PC-9 (cell line): ENCODE measurements at regions not wholly inside any gene's neighbourhood (a gene's known extent, or its start where the extent isn't known, plus 50 kb on each side); places are given as distances from the start of the nearest gene placed in this dataset.
"Not testable (repeated sequence)": the region's sequence is repeated elsewhere in the genome, so short reads cannot be mapped to it uniquely, and the experiment has no call there.

Experiments used
- BruUV-seq: library from RNA; stranded (reverse); fragments of 400-500 nt; replicated peaks from 2 replicates; lab custom pipeline; 2021; lab: Mats Ljungman, UMichigan
- CTCF ChIA-PET: fragments of 300-600 bp; sonication (Branson Sonifier 250); formaldehyde crosslinking; loops from one replicate; lab custom pipeline; 2022; ENCODE audit warnings: antibody characterized with exemption; lab: Charles Lee
- POLR2A ChIA-PET: fragments of 300-600 bp; sonication (Branson Sonifier 250); formaldehyde crosslinking; loops from one replicate; lab custom pipeline; 2022; ENCODE audit warnings: antibody characterized with exemption; ENCODE audit not compliant: unreplicated experiment; lab: Charles Lee
- DNase-seq, 2 experiments: peaks; one replicate each; pipeline versions ENCODE4 v3.0.0 to v3.0.0-alpha.2; 2015 to 2022; ENCODE audit warnings: mixed read lengths in 1 of 2
- H2AFZ ChIP-seq: fragments of 200-600 bp; sonication (generic); 2 replicates; pipeline ENCODE4 v1.8.1; 2017; ENCODE audit warnings: antibody characterized with exemption
- H3F3A ChIP-seq: fragments of 200-600 bp; sonication (generic); 2 replicates; pipeline ENCODE4 v1.8.1; 2017; ENCODE audit warnings: antibody characterized with exemption, mild to moderate bottlenecking, low read depth; ENCODE audit not compliant: insufficient read depth
- H3K27ac ChIP-seq: fragments of 200-600 bp; sonication (generic); 2 replicates; pipeline ENCODE4 v1.6.1; 2016; ENCODE audit warnings: mixed run types
- H3K27me3 ChIP-seq: fragments of 200-600 bp; sonication (generic); 2 replicates; pipeline ENCODE4 v1.6.1; 2016; ENCODE audit warnings: low read depth, mixed run types; ENCODE audit not compliant: insufficient read depth
- H3K36me3 ChIP-seq: fragments of 200-600 bp; sonication (generic); 2 replicates; pipeline ENCODE4 v1.6.1; 2016; ENCODE audit warnings: low read depth, mixed run types
- H3K4me1 ChIP-seq: fragments of 200-600 bp; sonication (generic); replicated peaks from 2 replicates; pipeline ENCODE4 v1.6.1; 2016; ENCODE audit warnings: mixed run types; ENCODE audit not compliant: insufficient read depth
- H3K4me2 ChIP-seq: fragments of 200-600 bp; sonication (generic); 2 replicates; pipeline ENCODE4 v1.6.1; 2017; ENCODE audit warnings: mixed run types
- H3K4me3 ChIP-seq: fragments of 200-600 bp; sonication (generic); 2 replicates; pipeline ENCODE4 v1.6.1; 2016; ENCODE audit warnings: mixed run types
- H3K79me2 ChIP-seq: fragments of 200-600 bp; sonication (generic); 2 replicates; pipeline ENCODE4 v1.6.1; 2017; ENCODE audit warnings: low read depth, mixed run types
- H3K9me2 ChIP-seq: fragments of 200-600 bp; sonication (generic); 2 replicates; pipeline ENCODE4 v1.8.1; 2017; ENCODE audit warnings: mild to moderate bottlenecking; ENCODE audit not compliant: insufficient read depth
- H3K9me3 ChIP-seq: fragments of 200-600 bp; sonication (generic); 2 replicates; pipeline ENCODE4 v1.8.1; 2016; ENCODE audit warnings: low read depth; ENCODE audit not compliant: insufficient read depth
- H4K20me1 ChIP-seq: fragments of 200-600 bp; sonication (generic); 2 replicates; pipeline ENCODE4 v1.8.1; 2017; ENCODE audit not compliant: insufficient read depth
- EZH2 ChIP-seq: fragments of 200-600 bp; sonication (generic); IDR thresholded peaks from 2 replicates; pipeline ENCODE4 v1.8.0; 2017; ENCODE audit warnings: antibody characterized with exemption, low read depth
- intact Hi-C: fragments of 100-400 bp; cut with micrococcal nuclease; formaldehyde crosslinking; loops from one replicate; pipeline ENCODE4 v1.10.0; 2022; ENCODE audit not compliant: unreplicated experiment
- TF ChIP-seq, protein P1 (sequence below): fragments of 200-600 bp; sonication (generic); conservative IDR thresholded peaks from 2 replicates; pipeline ENCODE4 v1.6.1; 2017; ENCODE audit warnings: mixed run types, antibody characterized with exemption, mild to moderate bottlenecking, moderate library complexity

DNA sequence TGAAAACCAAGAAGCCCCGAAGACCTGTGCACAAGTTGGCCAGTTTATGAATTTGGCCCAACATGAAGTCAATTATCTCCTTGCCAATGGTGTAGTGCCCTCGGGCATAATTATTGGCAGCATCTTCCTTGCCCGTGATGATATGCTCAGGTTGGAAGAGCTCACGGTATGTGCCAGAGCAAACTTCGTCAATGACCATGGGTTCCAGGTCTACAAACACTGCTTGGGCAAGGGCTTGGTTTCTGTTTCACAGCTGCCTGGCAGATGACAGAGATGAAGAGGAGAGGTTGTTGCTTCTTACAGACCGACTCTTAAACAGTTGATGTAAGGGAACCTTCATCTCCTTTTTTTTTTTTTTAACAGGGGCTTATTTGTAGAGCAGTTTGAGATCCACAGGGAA, 135.6 kb upstream of the PLS3 start:
- ChIA-PET POLR2A (no interaction called here), CTCF (no interaction called here)
- no peaks in the 10 kb centered on the region for H3K79me2 ChIP-seq
- no peak overlapping the region for H3K4me2 ChIP-seq
- H3K36me3 ChIP-seq: no peaks in the 10 kb centered on the region
- no peaks in the 10 kb centered on the region for H3K9me2 ChIP-seq
- no peak overlapping the region for H2AFZ ChIP-seq
- H3K4me3 ChIP-seq: no peak overlapping the region
- no peaks in the 10 kb centered on the region for H3K4me1 ChIP-seq
- peaks cover 4% of the 10 kb centered on the region; the same call in 1 of the 2 replicates for H3K9me3 ChIP-seq
- H4K20me1 ChIP-seq: no peaks in the 10 kb centered on the region
- TF ChIP-seq, protein P1, sequence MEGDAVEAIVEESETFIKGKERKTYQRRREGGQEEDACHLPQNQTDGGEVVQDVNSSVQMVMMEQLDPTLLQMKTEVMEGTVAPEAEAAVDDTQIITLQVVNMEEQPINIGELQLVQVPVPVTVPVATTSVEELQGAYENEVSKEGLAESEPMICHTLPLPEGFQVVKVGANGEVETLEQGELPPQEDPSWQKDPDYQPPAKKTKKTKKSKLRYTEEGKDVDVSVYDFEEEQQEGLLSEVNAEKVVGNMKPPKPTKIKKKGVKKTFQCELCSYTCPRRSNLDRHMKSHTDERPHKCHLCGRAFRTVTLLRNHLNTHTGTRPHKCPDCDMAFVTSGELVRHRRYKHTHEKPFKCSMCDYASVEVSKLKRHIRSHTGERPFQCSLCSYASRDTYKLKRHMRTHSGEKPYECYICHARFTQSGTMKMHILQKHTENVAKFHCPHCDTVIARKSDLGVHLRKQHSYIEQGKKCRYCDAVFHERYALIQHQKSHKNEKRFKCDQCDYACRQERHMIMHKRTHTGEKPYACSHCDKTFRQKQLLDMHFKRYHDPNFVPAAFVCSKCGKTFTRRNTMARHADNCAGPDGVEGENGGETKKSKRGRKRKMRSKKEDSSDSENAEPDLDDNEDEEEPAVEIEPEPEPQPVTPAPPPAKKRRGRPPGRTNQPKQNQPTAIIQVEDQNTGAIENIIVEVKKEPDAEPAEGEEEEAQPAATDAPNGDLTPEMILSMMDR: no peak
- no peak for TF ChIP-seq EZH2
- H3K27me3 ChIP-seq: no peaks in the 10 kb centered on the region
- BruUV-seq: no TSS peak
- intact Hi-C loops: no loop called here
- H3K27ac ChIP-seq: no peak overlapping the region
- H3F3A ChIP-seq: no peaks in the 10 kb centered on the region
- DNase-seq: no peak

- CTCF ChIA-PET: no interaction called here
- H3K9me2 ChIP-seq: no peaks in the 10 kb centered on the region; the same call in 1 of the 2 replicates
- H3K27ac ChIP-seq: no peak overlapping the region
- no peaks in the 10 kb centered on the region for H3K4me1 ChIP-seq
- H3K79me2 ChIP-seq: no peaks in the 10 kb centered on the region
- H2AFZ ChIP-seq: no peak overlapping the region
- TF ChIP-seq, protein P1: no peak
- TF ChIP-seq EZH2: no peak
- BruUV-seq: no TSS peak
- no peaks in the 10 kb centered on the region for H3K36me3 ChIP-seq
- no peaks in the 10 kb centered on the region for H4K20me1 ChIP-seq
- intact Hi-C loops: no loop called here
- no peaks in the 10 kb centered on the region for H3K27me3 ChIP-seq
- H3K4me3 ChIP-seq: no peak overlapping the region
- no peak for DNase-seq
- H3K9me3 ChIP-seq: peaks cover 4% of the 10 kb centered on the region; the same call in 1 of the 2 replicates
- H3K4me2 ChIP-seq: no peak overlapping the region
- no peaks in the 10 kb centered on the region for H3F3A ChIP-seq
- POLR2A ChIA-PET: no interaction called here
These were observed 133.0 kb upstream of the PLS3 start for GRCh38 chrX:115427861-115428410.

GRCh38 chrX:115434834-115435233, 126.1 kb upstream of the PLS3 start:
- H3K4me1 ChIP-seq, H3K36me3 ChIP-seq, H3K4me2 ChIP-seq, DNase-seq, H2AFZ ChIP-seq, intact Hi-C loops, CTCF ChIA-PET, H3K27ac ChIP-seq, H4K20me1 ChIP-seq, H3K9me3 ChIP-seq, H3K9me2 ChIP-seq, POLR2A ChIA-PET, H3K79me2 ChIP-seq, BruUV-seq, H3K4me3 ChIP-seq, H3F3A ChIP-seq, H3K27me3 ChIP-seq: not testable (repeated sequence)
